A204.1 (cell line): ENCODE measurements at regions not wholly inside any gene's neighbourhood (a gene's known extent, or its start where the extent isn't known, plus 50 kb on each side); places are given as distances from the start of the nearest gene placed in this dataset.
A peak's percentile ranks its signal among the peaks of the same experiment; 100 is the strongest.
"Not testable (repeated sequence)": the region's sequence is repeated elsewhere in the genome, so short reads cannot be mapped to it uniquely, and the experiment has no call there.

Experiments
- FAIRE-seq: peaks from 2 replicates; lab custom pipeline; 2012; peaks lifted over from hg19 to GRCh38; lab: Jason Lieb, UNC

- not testable (repeated sequence) for FAIRE-seq
These were observed 72.4 kb downstream of the HNRNPD start for GRCh38 chr4:82301390-82301789.

- no peak for FAIRE-seq
These were observed 80.5 kb downstream of the HNRNPD start for GRCh38 chr4:82293304-82293703.

GRCh38 chr4:82287720-82288119 lies 86.1 kb downstream of the HNRNPD start:
- FAIRE-seq, result no peak

GRCh38 chr4:82284858-82285805 lies 88.7 kb downstream of the HNRNPD start:
- FAIRE-seq, result peak; percentile 95

- FAIRE-seq, result no peak
These were observed 89.3 kb downstream of the HNRNPD start for GRCh38 chr4:82284475-82284857.

- FAIRE-seq, result no peak
These were observed 90.9 kb downstream of the HNRNPD start for GRCh38 chr4:82282875-82283274.

- not testable (repeated sequence) for FAIRE-seq
These were observed 94.2 kb downstream of the HNRNPD start for GRCh38 chr4:82279550-82279949.

GRCh38 chr4:82276332-82276640 lies 97.5 kb downstream of the HNRNPD start:
- FAIRE-seq, result no peak

GRCh38 chr4:82275431-82276331 lies 98.1 kb downstream of the HNRNPD start:
- FAIRE-seq, result no peak

GRCh38 chr4:82274700-82275099 lies 99.1 kb downstream of the HNRNPD start:
- FAIRE-seq, result not testable (repeated sequence)

GRCh38 chr4:82272523-82272922 lies 101.3 kb downstream of the HNRNPD start:
- not testable (repeated sequence) for FAIRE-seq

GRCh38 chr4:82271915-82272480 lies 101.8 kb downstream of the HNRNPD start:
- not testable (repeated sequence) for FAIRE-seq

GRCh38 chr4:82268826-82269193 lies 105.0 kb downstream of the HNRNPD start:
- no peak for FAIRE-seq

- peak; percentile 70 for FAIRE-seq
These were observed 105.6 kb downstream of the HNRNPD start for GRCh38 chr4:82268050-82268825.

- FAIRE-seq, result no peak
These were observed 106.3 kb downstream of the HNRNPD start for GRCh38 chr4:82267506-82267905.

GRCh38 chr4:82266345-82266744 lies 107.4 kb downstream of the HNRNPD start:
- no peak for FAIRE-seq

- no peak for FAIRE-seq
These were observed 112.7 kb downstream of the HNRNPD start for GRCh38 chr4:82261084-82261483.

GRCh38 chr4:82260632-82261031 lies 113.2 kb downstream of the HNRNPD start:
- no peak for FAIRE-seq

- no peak for FAIRE-seq
These were observed 117.1 kb downstream of the HNRNPD start for GRCh38 chr4:82256718-82257117.

- no peak for FAIRE-seq
These were observed 118.1 kb downstream of the HNRNPD start for GRCh38 chr4:82255657-82256056.

- no peak for FAIRE-seq
These were observed 124.7 kb downstream of the HNRNPD start for GRCh38 chr4:82248903-82249632.
